Activated CD4-positive, CD25-positive, alpha-beta regulatory T cell treated with anti-CD3 and anti-CD28 coated beads, Interleukin-2, amount 50 U/mL, for 24 hours (primary cell): ENCODE measurements at regions not wholly inside any gene's neighbourhood (a gene's known extent, or its start where the extent isn't known, plus 50 kb on each side); places are given as distances from the start of the nearest gene placed in this dataset.

Experiments
- ATAC-seq, 2 donors: fragments of 150-1000 bp; cut with Tn5 transposase; one replicate each; pipeline ENCODE4 v1.10.0; 2021; ENCODE audit warnings: mild to moderate bottlenecking in 1 of 2, moderate library complexity in 1 of 2

DNA sequence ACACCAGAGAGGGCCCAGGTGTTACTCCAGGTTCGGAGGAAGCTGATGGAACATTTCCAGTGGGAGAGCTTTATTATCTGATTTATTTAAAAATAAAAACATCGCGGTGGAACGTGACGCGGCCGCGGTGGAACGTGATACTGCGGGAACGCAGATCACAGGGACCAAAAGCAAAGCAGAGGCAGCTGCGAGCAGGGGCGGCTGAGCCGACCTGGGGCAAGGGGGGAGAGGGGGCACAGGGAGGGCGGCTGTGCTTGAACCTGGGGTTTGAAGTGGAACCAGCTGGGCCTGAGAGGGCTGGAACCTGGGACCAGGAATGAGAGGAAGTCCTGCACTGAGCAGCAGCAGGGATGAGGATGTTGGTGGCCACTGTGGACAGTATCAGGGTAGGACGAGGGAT is 583.5 kb upstream of the SALL3 start:
- no peak for ATAC-seq

DNA sequence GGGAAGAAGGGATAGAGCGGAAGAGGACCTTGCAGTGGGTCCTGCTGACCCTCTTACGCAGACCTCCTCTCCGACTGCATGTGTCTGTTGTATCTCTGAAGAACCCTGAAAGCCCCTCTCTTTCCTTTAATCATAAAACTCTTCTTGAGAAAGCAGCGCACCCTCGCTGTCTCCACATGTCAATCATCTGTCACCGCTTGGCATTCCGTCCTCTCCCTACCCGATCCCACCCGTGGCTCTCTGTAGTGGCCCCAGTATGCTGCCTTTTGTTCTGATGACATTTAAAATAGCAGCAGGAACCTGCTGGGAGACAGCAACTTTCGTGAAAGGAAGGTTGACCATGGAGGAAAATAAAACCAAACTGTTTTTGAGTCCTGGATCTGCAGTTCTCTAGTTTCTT is 582.9 kb upstream of the SALL3 start:
- no peak for ATAC-seq

DNA sequence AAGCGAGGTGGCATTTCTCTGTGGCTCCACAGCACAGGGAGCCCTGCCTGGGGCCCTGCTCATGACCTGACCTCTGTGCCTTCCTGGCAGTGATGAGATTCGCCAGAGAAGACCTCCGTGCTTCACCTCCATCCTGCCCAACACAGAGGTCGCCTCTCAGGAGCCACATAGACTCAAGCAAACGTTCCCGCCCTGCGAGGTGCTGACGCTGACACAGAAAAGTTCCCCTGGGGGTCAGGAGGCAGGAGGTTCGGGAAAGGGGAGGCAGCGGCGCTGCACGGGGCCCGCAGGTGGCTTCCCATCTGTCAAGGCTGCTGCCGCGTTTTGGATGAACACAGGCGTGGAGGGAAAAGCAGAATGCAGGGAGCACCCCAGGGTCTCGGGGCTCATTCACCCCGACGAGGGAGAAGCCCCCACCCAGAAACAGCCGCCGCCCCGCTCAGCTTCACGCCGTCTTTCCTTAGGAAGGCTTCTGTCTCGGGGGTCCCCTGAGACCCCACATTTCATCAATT is 579.6 kb upstream of the SALL3 start:
- no peak for ATAC-seq

DNA sequence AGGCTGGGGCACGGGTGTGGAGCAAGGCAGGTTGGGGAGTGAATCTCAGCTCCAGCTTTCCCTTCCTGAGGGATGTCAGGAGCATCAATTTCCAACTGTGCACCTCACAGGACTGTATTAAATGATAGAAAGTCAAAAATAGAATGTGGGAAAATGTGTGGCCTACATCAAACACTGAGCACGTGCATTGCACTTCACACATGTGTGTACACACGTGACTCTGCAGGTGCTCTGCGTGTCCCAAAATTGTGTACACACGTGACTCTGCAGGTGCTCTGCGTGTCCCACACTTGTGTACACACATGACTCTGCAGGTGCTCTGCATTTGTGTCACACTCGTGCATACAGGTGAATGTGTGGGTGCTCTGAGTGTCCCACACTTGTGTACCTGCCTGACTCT is 577.2 kb upstream of the SALL3 start:
- ATAC-seq = no peak

DNA sequence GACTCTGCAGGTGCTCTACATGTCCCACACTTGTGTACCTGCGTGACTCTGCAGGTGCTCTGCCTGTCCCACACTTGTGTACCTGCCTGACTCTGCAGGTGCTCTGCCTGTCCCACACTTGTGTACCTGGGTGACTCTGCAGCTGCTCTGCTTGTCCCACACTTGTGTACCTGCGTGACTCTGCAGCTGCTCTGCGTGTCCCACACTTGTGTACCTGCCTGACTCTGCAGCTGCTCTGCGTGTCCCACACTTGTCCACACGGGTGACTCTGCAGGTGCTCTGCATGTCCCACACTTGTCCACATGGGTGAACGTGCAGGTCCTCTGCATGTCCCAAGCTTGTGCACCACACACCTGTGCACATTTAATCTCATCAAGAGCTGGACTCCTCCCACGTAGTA is 576.7 kb upstream of the SALL3 start:
- ATAC-seq = no peak

DNA sequence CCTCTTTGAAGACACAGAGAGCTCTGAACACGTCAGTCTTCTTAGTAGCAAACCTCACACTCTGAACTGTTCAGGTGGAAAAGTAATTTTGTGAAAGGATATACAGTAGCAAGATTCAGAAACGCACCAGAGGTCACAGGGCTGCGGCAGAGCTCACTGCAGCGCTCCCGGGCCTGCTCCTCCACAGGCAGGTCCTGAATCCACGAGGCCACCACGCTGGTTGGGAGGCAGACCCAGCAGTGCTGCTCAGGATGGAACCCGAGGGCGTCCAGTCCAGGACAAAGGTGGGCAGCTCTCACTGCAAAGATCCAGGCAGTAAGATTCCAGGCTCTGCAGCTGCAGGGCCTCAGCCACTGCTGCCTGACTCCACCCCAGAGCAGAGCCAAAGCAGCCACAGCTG is 576.2 kb upstream of the SALL3 start:
- no peak for ATAC-seq

DNA sequence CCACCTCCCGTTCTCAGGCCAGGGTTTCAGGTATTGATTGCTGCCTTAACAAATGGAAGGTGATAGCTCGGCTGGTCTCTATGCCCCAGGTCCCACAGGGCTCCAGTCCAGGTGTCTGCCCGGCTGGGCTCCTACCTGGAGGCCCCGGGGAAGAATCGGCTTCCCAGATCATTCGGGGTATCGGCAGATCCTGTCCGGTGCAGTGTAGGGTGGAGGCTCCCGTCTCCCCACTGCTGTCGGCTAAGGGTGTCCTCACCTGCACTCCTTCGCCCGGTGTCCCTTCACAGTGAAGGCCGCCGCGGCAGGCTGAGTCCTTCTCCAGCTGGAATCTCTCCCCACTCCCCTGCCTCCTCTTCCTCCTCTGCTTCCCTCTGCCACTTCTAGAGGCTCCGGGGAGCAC is 573.9 kb upstream of the SALL3 start:
- no peak for ATAC-seq

DNA sequence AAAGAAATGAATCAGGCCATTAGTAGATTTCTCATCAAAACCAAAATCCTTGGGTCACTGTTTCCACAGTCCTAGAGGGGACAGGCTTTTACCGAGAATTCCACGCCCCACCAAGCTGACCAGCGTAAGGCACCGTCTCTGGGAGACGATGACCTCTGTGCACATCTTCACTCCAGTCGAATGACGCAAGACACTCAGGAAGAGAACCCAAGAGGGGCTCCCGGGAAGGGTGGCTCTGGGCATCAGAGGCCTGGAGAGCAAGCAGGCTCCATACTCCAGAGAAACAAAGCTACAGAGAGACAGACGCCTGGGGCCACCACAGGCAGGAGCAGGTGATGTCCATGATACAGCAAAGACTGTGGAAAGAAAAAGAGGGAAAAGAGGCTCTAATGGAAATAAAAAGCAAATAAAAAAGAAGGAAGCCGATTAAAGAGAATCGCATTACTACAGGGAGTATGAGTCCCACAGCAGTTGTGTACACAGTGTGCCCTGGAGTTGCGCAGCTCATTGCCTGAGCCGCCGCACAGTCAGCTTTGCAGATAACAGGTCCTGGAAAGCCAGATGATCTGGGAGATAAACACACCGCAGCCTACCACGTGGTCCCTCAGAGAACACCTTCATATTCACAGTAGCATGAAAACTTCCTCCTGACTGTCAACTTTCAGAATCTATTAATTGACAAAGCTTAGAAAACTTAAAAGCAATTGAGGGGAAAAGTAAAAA is 572.7 kb upstream of the SALL3 start:
- no peak for ATAC-seq

DNA sequence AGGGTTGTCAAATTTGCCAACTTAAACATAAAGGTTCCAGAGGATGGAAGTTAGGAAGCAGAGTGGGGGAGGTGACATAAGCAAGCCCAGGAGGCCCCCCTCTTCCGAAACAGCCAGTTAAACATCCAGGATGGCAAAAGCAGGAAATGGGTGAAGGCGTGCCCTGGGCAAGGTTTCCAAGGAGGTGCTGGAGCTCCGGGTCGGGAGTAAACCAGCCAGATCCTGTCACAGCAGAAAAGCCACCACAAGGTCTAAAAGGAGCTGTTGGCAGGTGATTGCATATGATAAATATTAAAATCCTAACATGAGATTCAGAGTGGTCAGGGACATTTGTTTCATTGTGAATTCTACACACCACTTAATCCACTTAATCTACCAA is 572.2 kb upstream of the SALL3 start:
- ATAC-seq = no peak

DNA sequence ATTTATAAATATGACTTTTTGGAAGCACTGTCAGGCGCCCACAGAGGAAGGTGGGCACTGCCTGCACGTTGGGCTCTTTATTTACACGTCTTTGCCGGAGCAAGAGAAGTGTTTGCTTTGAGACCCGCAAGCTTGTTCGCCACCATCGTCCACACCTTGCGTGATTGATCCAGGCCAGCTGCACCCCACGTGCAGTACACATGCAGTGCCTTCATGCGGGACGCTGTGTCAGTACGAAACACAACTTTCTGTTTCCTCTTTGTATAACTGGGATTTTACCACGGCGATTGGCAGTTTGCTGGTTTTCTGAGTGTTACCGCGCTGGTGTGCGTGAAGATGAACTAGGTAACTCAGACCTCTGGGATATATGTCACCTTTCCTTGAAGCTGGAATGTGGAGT is 571.0 kb upstream of the SALL3 start:
- ATAC-seq = no peak

DNA sequence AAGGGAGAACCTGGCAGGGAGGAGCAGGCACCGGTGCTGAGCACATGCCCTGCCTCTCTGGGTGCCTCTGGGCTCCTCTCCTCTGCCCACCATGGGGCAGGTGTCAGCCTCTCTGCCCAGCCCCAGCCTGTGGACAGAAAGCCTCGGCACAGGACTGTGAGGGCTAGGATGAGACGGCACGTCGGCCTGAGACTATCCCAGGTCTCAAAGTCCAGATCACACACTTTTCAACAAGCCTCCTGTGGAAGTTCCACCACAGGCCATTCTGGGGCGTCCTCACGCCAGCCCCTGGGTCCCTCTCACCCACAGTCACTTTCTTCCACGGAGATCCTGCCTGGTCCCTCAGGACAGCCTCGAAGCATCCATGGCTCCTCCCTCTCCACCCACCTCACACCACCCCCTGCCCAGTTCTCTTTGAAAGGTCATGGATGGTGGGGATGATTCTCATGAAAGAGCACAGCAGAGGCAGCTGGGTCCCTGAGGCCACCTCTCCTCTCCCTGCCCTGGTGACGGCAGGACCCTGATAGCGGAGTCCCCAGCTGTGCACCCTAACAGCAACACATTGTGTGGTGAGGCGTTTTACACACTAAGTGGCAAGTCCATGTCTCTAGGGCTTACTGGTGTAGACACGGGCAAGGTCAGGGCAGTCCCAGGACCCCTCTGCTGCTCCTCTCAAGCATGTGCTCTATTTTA is 569.4 kb upstream of the SALL3 start:
- no peak for ATAC-seq

DNA sequence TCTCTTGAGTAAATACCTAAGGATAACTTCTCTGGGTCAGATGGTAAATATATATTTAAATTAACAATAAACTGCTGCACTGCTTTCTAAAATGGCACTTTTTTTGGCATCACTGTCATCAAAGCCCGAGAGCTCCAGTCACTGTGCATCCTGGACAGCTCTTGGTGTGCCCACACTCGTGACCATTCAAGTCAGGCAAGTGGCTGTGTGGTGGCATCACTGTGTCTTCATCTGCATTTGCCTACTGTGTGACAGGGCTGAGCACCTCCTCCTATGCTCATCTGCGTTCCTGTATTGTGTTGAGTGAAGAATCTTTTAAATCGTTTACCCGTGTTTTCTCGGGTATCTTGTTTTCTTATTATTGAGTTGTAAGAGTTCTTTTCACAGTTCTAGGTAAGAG is 568.1 kb upstream of the SALL3 start:
- no peak for ATAC-seq

DNA sequence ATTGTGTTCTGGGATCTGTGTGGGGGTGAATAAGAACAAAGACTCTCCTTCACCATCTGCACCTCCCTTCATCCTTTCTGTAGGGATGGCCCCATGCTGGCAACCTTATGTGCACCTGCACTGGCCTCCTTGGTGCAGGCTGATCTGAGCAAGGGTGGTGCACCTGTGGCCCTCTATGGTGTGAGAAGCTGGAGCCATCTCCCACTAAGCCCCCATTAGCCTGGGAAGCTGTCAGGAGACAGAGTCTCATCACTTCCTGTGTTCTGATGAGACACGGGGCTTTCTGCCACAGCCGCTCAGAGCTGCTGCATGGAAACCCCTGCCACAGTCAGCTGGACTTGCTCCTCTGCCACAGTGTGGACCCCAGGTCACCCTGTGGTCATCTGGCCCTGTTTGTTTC is 565.3 kb upstream of the SALL3 start:
- no peak for ATAC-seq

DNA sequence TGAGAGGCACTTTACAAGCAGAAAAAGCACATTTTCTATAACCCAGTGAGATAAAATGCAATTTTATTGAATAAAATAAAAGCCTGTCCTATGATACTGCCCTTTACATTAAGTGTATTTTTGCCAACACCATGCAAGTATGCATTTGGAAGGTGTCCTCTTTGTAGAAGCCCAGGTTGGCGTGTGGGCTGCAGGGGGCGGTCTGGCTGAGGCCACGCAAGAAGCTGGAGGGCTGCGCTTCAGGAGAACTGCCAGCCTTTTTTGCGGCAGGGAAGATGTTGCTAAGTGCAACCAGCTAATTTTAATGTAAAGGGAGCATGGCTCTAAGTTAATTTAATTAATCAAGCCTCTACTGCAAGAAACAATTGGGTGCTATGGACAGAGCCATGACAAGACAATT is 562.8 kb upstream of the SALL3 start:
- ATAC-seq = no peak

DNA sequence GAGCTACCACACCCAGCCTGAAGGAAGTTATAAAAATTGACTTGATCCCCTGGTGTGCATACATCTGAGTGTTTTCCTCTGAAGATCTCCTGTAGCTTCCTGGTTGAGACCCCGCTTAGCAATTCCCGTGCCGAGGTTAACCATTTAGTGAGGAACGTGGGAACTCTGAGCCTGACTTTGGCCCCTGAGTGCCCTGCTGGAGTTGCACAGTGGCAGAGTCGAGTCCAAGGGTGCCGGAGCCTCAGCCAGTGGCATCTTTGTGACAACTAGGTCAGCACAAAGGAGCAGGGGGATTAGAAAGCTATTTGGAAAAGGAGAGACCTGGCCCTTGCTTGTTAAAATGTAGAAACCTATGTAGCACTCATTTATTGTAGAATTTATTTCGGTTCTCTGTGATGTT is 561.2 kb upstream of the SALL3 start:
- no peak for ATAC-seq

DNA sequence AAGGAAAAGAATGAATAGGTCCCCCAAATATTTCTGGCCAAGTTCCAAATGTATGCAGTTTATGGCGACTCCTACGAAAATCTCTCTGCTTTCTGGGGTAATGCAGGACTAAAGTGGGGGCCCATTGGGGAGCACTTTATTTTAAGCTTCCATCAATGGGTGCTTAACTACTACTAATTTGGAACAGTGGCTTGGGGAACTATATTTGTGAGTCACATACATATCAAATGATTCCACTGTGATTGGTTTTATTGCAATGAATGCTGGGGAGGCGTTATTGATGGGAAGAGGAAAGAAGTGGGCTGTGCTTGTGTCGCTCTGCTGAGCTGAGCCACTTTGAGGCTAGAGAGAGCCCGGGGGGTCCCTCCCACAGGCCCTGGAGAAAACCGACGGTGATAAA is 560.4 kb upstream of the SALL3 start:
- no peak for ATAC-seq

DNA sequence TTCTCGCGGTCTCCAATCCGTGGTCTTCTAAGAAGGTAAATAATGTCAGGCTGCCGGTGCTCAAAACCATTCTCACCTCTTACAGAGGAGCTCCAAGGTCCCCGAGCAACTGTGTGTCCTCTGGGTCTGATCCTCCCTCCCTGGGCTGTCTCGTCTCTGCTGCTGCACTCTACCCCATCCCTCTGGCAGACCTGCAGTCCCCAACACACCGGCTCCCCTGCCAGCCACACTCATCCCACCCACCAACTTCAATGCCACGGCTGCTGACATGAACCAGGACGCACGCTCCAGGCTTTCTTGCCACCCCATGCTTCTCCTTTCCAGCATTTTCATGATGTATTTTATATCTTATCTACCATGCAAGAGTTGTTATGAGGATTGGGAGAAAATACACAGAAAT is 559.5 kb upstream of the SALL3 start:
- ATAC-seq = no peak

DNA sequence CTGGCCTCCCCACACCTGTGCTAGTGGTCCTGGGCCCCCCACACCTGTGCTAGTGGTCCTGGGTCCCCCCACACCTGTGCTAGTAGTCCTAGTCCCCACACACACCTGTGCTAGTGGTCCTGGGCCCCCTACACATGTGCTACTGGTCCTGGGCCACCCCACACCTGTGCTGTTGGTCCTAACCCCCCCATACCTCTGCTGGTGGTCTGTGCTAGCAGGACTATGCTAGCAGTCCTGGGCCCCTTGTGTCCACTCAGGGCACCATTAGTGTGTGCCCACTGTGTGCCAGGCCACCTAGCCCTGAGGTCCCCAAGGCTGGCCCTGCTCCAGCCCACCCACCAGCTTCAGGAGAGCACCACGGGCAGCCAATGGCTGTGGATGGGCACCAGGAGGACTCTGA is 558.2 kb upstream of the SALL3 start:
- ATAC-seq = no peak

DNA sequence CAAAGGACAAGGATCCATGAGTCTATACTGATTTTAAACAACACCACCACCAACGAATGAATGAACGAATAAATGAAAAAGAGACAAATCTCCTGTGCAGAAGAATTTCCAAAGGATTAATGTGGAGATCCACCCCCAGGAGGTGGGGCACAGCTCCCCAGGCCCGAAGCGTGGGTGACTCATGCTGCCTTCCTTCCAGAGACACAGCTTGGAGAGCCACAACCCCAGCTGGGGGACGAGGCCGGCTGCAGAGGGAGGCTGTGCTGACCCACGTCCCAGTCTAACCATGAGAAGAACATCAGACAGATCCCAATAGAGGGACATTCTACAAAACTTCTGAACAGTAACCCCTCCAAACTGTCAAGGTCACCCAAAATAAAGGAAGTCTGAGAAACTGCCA is 557.3 kb upstream of the SALL3 start:
- ATAC-seq = no peak

DNA sequence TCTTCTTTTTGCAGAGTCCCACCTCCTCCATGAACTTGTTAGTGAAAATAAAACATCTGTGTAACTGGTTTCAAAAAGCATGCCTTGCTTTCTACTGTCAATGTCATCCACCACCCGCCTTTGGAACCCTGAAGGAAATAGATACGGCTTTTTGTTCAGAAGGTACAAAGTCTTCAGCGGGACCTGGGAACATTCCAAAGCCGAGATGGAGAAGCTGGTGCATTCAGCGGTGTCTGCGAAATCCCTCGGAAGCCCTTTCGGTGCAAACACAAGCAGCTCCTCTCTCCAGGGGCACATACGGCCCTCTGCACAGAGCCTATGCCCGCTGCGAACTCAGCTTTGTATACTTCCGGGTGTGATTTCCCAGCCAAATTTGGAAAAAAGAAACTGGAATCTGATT is 555.8 kb upstream of the SALL3 start:
- ATAC-seq = no peak

DNA sequence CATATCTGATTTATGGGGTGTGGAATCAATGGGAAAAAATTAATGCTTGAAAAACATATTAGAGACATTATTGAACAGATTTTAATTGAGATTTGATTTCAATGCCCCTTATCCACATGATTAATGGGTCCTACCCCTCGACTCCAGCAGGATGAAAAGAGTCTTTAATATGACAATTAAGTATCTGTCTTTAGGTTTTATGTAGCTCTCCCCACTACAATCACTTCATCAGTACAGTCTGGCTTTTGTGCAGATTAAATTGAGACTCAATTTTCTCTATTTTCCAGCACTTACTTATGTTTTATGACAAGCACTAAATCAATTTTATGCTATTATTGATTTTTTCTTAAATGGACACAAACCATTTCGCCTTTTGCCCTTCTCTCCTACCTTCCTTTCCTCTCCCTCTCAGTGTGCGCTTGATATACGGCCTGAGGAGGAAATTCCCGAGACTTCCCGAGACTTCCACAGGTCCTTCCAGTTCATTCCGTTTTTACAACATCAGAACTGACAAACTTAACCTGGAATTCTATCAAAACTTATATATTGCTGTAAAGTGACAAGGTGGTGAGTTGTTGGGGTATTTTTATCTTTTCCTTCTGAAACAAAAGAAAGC is 555.1 kb upstream of the SALL3 start:
- no peak for ATAC-seq

DNA sequence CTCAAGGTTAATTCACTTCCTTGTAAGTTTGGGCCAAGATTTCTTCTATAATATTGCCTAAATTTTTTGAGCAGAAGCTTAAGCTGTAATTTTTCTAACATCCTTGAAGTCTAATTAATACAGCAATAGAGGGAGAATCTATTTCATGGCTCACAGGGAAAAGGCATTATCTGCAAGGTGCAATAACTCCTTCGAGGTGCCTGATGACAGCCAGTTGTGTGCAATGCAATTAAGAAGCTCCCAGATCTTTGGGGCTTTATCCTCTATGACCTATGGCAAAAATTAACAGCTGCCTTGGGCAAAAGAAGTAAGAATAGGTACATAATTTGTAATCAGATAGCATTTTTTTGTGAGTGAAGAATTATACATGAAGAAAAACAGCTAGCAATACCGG is 554.6 kb upstream of the SALL3 start:
- no peak for ATAC-seq

DNA sequence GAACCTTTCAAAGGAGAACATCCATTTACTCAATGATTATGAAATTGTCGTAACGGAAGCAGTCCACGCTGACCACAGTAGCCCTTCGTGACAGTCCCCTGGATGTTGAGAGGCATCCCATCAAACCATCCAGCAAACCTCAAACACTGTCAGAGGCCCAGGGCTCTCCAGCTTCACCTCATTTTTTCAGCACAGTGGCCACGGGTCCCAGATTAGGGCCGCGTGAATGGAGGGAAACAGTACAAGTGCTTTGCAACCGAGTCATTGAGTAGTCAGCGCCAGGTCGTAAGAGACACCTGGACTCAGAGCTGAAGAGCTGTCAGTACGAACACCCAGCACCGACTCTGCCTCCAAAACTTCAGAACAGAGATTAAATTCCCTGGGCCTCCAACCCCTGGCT is 552.5 kb upstream of the SALL3 start:
- ATAC-seq = no peak
